Epidermal melanocyte (primary cell): ENCODE measurements at regions not wholly inside any gene's neighbourhood (a gene's known extent, or its start where the extent isn't known, plus 50 kb on each side); places are given as distances from the start of the nearest gene placed in this dataset.
"Not testable (repeated sequence)": the region's sequence is repeated elsewhere in the genome, so short reads cannot be mapped to it uniquely, and the experiment has no call there.

ENCODE experiments used
- DNase-seq: peaks from one replicate; pipeline ENCODE4 v3.0.0; 2011; ENCODE audit warnings: low spot score; ENCODE audit not compliant: insufficient read length

DNA sequence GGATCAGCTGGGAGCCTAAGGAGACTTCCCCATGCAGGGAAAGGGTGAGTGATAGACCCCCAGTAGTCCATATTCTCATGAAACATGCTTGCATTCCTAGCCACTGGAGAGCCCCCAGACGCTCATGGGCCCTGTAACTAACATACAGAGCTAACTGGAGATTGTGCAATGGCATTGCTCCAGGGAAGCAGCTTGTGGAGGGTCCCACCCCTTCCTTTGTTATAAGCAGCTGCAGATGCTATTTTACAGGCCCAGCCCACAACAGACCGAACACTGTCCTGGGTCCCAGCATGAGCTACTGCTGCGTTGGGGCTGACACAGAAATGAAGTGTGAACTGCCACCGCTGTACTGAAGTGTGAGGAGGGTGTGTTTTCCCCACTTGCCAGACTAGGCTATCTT lies 1465.7 kb upstream of the DIAPH2 start:
- DNase-seq: no peak

DNA sequence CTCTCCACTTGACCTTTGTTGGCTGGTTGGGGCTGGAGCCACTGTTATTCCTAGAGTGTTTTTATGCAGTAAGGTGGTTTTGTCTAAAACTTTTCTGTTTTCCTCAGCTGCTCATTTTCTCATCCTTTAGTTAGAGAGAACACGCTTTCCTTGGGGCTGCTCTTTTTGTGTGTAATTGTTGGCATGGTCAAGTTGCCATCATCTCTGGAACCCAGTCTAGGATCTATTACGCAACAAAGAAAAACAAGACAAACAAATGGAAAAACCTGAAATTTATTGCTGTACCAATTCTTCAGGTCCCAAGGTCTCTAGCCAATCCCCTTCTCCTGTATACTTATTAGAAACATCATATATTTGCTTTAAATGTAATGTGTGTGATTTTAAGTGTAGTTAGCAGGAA lies 1436.3 kb upstream of the DIAPH2 start:
- DNase-seq: no peak

DNA sequence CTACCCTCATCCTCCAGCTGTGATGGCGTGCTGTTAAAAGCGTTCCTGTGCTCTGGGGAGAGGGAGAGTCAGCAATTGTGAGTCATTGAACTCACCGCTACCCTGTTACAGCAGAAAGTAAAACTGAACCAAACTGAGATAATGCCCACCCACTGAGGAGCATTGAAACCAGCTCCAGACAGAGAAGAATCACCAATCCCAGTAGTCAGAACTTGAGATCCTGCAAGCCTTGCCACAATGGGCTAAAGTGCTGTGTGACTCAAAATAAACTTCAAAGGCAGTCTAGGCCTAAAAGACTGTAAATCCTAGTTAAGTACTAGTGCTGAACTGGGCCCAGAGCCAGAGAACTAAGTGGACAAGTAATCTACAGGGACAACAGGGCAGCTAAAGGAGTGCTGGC lies 1394.2 kb upstream of the DIAPH2 start:
- DNase-seq: no peak

DNA sequence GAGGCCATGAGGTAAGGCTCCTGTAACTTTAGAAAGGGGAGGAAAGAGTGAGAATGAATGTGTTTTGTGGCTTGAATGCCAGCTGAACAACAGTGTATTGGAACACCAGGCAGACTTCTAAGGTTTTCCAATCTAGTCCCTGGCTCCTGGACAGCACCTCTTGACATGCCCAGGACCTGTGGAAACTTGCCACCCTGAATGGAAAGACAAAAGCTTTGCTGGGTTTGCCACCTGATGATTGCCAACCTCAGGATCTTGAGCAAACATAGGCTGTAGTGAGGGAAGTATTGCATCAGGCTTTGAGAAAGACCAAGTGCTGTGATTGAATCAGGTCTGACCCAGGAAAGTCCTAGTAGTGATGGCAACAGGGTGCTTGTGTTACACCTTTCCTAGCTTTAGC lies 1393.1 kb upstream of the DIAPH2 start:
- DNase-seq: no peak

DNA sequence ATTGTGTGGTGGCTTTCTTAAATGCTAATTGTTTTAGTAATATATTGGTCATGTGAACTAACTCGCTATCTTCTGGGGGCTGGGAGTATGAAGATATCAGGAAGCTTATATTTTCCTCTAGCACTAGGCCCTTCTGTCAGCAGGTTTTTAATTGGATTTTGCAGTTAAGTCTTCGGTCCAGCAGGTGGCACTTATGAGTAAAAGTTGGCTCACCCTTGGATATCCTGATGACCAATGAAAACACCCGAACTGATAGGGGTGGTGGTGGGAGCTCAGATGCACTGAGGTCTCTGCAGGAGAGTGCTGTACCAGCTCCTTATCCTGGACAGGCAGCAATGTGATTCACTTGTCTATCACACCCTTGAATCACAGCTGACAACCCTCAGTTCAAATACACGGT lies 1365.8 kb upstream of the DIAPH2 start:
- no peak for DNase-seq

DNA sequence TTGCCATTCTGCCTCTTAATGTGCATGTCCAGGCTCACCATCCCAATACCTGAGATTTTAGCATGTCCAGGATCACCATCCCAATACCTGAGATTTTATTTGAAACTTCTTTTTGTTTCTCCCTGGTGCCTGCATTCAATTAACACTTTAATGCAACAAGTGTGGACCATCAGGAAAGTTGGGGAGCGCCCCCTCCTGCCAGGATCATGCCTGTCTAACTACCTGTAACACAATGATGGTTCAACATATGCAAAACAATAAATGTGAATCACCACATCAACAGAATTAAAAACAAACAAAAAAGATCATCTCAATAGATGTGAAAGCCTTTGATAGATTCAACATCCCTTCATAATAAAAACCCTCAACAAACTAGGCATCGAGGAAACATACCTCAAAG lies 1359.5 kb upstream of the DIAPH2 start:
- no peak for DNase-seq

DNA sequence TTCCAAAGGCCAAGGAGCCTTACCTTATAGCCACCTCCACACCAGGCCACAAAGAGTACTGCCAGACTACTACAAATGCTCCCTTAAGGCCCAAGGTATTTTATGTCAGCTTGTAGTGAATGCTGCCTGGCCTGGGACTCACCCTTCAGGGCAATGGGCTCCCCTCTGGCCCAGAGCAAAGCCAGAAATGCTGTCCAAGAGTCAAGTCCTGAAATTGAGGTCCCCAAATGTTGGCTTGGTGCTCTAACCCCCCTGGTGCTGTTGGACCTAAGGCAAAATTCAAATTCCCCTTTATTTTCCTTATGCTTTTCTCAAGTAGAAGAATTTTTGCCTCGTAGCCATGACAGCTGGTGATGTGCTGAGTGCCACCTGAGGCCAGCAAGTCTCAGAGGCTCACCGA lies 1354.3 kb upstream of the DIAPH2 start:
- no peak for DNase-seq

DNA sequence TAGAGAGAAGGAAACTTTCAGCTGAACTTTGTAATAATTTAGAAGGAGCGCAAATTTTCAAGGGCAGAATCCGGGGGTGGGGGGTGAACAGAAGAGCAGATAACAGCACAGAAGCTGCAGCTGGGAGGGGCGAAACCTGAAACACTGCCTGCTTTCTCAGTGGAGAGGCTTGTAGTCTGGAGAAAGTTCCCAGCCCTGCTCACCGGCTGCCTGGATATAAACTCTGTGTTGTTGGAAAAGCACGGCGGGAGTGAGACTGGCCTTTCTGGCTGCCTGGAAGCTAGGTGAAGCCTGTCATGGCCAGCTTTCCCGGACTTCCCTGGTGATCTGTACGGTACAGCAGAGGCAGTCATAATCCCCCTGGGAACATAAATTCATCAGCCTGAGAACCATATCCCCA lies 1352.1 kb upstream of the DIAPH2 start:
- DNase-seq: no peak

DNA sequence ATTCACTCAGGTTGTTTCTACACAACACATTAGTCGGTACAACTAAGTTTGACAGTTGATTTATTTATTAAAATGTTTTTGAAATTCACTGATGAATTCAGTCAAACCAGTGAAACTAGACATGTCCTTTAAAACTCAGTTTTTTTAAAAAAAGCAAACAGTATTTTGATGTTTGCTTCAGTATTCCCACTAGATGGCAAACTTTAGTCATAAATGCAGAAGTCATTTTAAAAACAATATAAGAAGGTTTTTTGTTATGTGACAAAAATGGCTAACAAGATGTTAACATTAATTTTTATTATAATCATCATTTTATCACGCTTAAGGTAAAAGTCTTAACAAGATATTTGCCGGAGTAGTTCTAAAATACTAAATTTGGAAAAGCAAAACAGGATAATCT lies 1337.8 kb upstream of the DIAPH2 start:
- no peak for DNase-seq

DNA sequence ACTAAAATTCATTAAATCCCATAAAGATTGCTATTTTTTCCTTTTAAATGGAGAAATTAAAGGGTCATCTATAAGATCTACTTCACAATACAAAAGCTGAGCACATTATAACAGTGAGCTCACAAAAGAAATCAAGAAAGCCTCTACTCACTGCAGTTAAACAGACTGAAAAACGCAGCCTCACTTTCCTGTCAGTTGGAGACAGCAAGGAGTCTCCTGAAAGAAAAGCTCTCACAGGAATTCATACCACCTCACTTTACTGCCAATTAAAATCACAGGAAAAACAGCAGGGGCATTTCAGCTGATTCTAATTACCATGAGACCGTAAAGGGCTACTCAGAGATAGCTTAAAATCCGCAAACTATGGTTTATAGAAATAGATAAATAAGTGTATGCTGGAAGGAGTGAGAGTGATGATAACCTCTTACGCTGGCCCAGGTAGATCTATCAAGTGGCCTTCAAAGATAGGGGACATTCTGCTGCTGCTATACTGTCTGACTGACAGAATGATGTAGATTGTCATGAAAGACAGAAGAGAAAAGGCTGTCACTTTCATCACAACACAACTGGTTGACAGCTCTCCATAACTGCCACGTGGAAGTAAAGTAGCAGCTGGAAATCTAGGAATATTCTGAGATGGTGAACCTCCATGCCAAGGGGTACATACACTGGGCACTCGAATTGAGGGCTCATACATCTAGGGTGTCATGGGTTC lies 1333.7 kb upstream of the DIAPH2 start:
- DNase-seq: no peak

DNA sequence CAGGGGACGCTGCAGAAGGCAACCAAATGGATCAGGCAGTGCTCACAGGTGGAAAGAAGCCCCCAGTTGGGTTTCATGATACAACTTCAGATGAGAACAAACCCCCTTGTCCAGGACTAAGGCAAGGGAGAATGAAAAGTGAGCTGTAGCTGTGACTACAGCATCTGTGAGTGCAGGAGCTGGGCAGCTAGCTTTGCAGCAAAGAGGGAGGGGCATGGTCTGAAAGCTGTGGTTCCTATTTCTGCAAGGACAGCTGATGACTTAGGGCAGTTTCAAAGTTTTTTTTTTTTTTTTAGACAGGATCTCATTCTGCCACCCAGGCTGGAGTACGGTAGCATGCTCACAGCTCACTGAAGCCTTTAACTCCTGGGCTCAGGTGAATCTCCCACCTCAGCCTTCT lies 1317.4 kb upstream of the DIAPH2 start:
- no peak for DNase-seq

DNA sequence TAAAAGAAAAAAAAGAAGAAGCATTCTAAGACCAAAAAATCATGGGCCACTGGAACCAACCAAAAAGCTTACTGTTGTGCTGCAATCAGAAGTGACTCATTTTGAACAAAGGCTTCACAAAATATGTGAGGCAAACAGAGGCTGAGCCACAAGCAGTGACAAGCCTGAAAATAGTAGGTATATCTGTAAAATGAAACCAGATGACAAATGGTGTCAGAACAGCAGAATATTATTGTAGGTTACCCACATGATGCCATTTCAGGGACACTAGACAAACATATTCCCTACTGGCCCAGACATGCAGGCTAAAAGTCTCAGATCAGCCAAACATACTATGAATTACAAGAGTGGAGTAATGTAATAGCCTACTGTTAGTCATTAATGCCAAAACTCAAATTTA lies 1301.8 kb upstream of the DIAPH2 start:
- no peak for DNase-seq

DNA sequence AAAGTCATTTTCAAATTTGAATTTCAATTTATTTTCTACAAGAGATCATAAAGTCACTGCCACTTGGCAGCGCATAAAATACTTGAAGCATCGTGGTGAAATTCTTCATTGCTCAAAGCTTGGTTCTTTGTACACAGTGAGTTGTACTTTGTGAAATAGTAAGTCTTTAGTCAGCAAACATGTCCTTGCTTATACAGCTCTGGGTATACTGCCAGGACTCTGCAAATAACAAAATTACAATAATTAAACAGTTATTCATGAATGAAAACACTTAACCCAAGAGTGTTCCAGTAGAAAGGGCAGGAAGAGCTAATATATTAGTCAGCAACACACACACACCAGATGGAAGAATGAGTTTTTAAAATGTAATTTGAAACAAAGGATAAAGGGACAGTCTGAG lies 1300.9 kb upstream of the DIAPH2 start:
- no peak for DNase-seq

DNA sequence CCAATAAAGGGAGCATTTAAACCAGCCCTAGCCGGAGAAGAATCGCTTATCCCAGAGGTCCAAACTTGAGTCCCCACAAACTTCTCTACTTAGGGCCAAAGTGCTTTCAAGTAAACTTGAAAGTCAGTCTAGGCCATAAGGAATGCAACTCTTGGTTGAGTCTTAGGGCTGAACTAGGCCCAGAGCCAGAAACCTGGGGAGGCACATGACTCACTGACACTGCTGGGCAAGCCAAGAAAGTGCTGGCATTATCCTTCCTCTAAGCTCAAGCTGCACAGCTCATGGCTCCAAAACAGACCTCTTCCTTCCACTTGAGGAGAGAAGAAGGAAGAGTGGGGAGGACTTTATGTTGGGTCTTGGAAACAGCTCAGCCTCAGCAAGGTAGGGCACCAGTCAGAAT lies 1257.3 kb upstream of the DIAPH2 start:
- DNase-seq: no peak

DNA sequence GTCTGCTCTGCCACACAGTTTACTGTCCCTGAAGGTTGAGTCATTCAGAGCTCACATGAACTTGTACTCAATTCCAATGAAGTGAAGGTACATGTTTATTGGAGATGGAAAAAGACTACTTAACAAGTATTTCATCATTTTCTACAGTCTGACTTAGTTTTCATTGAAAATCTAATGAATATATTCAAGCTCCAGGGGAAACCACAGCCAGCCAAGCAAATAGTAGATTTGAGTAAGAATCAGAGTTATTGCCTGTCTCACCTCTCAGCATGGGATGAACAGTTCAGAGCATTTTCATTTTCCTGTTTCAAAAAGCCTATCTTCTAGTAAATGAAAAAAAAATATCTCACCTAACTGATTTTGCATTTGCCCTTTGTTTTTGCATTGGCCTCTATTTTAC lies 1249.4 kb upstream of the DIAPH2 start:
- no peak for DNase-seq

DNA sequence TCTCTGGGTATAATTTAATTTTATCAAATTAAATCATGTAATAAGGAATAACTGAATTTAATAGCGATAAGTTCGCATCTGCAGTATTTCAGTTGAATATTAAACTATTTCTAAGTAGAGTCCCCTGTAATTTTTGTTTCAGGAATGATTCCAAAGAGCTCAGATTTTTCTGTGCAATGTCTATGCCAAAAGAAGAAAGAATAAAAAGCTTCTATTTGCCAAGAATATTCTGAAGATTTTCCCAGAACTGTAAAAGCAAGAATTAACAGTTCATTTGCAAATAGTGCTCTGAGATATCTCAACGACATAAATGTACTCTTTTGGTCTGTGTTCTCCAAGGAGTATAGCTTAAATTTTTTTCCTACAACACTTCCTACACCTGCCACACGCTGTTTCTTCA lies 1242.8 kb upstream of the DIAPH2 start:
- DNase-seq: no peak

DNA sequence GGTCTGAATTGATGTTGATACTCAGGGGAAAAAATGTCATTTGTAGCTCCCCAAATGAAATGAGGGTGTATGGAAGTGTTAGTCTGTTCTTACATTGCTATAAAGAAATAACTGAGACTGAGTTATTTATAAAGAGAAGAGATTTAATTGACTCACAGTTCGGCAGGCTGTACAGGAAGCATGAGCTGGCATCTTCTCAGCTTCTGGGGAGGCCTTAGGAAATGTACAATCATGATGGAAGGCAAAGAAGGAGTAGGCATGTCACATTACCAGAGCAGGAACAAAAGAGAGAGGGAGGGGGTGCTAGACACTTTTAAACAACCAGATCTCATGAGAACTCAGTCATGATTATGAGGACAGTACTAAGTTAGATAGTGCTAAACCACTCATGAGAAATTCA lies 1199.9 kb upstream of the DIAPH2 start:
- DNase-seq: no peak

DNA sequence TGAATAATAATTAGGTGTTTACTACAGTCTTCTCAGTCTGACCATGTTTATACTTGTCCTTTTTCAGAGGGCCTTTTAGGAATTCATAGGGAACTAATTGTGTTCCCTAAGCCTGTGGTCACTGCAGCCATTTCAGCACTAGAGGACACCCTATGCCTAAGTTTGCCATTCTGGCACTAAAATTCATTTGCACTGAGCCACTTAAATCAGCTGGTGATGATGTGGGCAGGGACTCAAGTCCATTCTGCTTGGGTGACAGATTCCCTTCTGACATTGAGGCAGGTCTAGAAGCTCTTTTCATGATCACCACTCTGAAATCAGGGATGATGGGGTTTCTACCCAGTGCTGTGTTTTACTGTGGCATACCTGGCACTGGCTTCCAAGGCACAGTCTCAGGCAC lies 1178.9 kb upstream of the DIAPH2 start:
- no peak for DNase-seq

DNA sequence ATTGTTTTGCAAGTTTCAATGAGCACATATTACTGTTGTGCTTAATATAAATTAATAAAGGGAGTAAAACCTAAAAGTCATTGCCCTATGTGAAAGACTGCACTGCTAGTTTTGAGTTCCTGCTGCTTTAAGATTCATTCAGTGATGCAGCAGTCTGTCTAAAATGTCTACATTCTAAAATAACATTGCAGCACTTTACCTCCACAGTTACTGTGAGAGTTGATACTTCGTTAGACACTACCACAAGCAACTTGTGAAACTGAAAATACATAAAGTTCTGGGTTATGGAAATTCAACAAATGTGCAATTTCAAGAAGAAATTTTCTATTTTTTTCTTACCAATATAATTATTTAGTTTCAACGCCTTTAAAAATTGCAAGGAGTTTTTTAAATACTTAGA lies 1175.2 kb upstream of the DIAPH2 start:
- DNase-seq: no peak

DNA sequence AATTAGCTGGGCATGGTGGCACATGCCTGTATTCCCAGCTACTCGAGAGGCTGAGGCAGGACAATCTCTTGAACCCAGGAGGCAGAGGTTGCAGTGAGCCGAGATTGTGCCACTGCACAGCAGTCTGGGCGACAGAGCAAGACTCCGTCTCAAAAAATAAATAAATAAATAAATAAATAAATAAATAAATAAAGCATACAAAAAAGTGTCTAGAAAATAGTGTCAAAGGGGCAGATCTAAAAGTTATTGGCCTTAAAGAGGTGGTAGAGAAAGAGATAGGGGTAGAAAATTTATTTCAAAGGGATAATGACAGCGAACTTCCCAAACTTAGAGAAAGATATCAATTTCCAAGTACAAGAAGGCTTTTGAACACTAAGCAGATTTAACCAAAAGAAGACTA lies 1160.6 kb upstream of the DIAPH2 start:
- not testable (repeated sequence) for DNase-seq

DNA sequence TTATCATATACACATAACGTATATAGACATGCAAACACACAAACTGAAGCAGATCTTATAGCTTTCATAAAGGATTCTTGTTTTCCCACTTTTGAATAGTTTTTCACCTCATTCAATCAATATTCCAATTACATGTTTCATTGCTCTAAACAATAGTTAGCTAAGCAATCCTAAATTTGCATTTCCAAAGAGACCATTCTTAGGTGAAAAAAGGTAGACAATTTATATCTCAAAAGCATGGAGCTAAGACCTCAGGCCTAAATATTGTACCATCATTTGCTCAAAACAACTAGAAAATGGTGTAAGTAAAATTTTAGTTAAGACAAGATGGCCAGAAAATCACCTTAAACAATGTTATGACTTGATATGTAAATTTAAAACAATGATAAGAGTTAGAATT lies 1148.5 kb upstream of the DIAPH2 start:
- DNase-seq: no peak

DNA sequence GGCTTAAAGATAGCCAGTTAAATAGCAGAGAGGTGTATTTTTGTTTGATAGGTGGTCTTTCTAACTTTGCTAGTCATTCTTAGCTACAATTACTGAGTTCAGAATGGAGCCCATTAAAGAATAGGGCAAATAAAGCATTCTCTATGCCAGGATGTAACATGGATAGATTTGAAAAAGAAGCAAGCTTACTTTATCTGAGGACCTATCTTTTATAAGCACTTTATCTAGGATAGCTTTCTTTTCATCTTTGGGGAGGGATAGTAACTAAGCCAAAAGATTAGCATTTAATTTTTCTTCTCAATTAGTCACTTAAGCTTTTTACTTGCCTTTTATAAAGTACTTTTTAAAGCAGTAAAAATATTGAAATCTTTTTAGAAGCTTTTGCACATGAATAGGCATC lies 1148.0 kb upstream of the DIAPH2 start:
- DNase-seq: no peak

DNA sequence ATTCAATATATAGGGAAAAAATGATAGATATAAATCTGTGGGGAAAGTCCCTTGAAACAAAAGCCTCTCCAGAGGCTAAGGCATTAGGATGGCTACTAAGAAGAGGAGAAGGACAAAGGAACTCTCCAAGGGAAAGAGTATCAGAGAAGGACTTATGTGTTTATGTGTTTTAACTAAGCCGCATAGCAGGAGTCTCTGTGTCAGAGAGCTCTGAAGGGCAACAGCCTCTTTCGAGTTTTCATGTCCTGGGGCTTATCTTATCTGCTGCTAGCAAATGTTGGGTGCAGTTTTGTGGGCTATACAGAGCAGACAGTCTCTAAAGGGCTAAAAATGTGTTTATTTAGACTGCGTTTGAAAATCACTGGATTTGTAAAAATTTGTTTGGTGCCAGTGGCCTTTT lies 1145.6 kb upstream of the DIAPH2 start:
- no peak for DNase-seq

DNA sequence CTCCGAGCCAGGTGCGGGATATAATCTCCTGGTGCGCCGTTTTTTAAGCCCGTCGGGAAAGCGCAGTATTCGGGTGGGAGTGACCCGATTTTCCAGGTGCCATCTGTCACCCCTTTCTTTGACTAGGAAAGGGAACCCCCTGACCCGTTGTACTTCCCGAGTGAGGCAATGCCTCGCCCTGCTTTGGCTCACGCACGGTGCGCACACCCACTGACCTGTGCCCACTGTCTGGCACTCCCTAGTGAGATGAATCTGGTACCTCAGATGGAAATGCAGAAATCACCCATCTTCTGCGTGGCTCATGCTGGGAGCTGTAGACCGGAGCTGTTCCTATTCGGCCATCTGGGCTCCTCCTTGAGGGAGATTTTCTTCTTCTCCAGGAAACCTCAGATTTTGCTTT lies 1135.1 kb upstream of the DIAPH2 start:
- DNase-seq: not testable (repeated sequence)
